CD14-positive monocyte (primary cell): ENCODE measurements at regions not wholly inside any gene's neighbourhood (a gene's known extent, or its start where the extent isn't known, plus 50 kb on each side); places are given as distances from the start of the nearest gene placed in this dataset.

ENCODE experiments used
- DNase-seq, 3 donors: peaks; one replicate each; pipeline ENCODE4 v3.0.0-alpha.2; 2011 to 2022
- H2AFZ ChIP-seq: 2 replicates; pipeline ENCODE4 v1.6.0; 2012; ENCODE audit warnings: mild to moderate bottlenecking, low read depth, low read length, inconsistent platforms; ENCODE audit not compliant: insufficient read depth, poor library complexity, severe bottlenecking
- H3K27ac ChIP-seq, 2 donors: 1 replicate in 1 of 2; 2 replicates in 1 of 2; pipeline ENCODE4 v1.5.1; 2012 to 2013; ENCODE audit warnings: low read length in 2 of 2, control low read depth in 1 of 2, inconsistent platforms in 1 of 2, low read depth in 1 of 2, mild to moderate bottlenecking in 1 of 2
- H3K27me3 ChIP-seq, 2 donors: one replicate each; pipeline versions ENCODE4 v1.6.0 to v1.6.1; 2011 to 2013; ENCODE audit warnings: low read length in 2 of 2; ENCODE audit not compliant: control insufficient read depth in 2 of 2, insufficient read depth in 2 of 2
- H3K36me3 ChIP-seq, 2 donors: replicated peaks in 1 of 2; 1 replicate in 1 of 2; 2 replicates in 1 of 2; pipeline versions ENCODE4 v1.5.1 to v1.6.1; 2012 to 2013; ENCODE audit warnings: low read length in 2 of 2, control low read depth in 1 of 2, inconsistent platforms in 1 of 2, mild to moderate bottlenecking in 1 of 2; ENCODE audit not compliant: insufficient read depth in 2 of 2, control insufficient read depth in 1 of 2
- H3K4me1 ChIP-seq, 2 donors: 1 replicate in 1 of 2; 2 replicates in 1 of 2; pipeline versions ENCODE4 v1.5.1 to v1.6.1; 2012 to 2013; ENCODE audit warnings: low read length in 2 of 2, control low read depth in 1 of 2, inconsistent platforms in 1 of 2, mild to moderate bottlenecking in 1 of 2, moderate library complexity in 1 of 2; ENCODE audit not compliant: insufficient read depth in 2 of 2, control insufficient read depth in 1 of 2
- H3K4me2 ChIP-seq: replicated peaks from 2 replicates; pipeline ENCODE3; 2012; ENCODE audit warnings: low read length, moderate library complexity, mild to moderate bottlenecking; ENCODE audit not compliant: poor library complexity, severe bottlenecking; ENCODE audit errors: extremely low read depth
- H3K4me3 ChIP-seq, 3 experiments: fragments of 200-600 bp in 1 of 3; sonication (generic) in 1 of 3; replicated peaks in 1 of 3; 1 replicate in 2 of 3; 2 replicates in 1 of 3; pipeline ENCODE4 v1.5.1; 2011 to 2013; ENCODE audit warnings: low read length in 3 of 3, mild to moderate bottlenecking in 3 of 3, control low read depth in 2 of 3, low read depth in 2 of 3, inconsistent platforms in 1 of 3, moderate library complexity in 1 of 3
- H3K79me2 ChIP-seq: 2 replicates; pipeline ENCODE4 v1.6.0; 2012; ENCODE audit warnings: mild to moderate bottlenecking, control low read depth, inconsistent platforms, low read length, moderate library complexity; ENCODE audit not compliant: insufficient read depth
- H3K9ac ChIP-seq: 2 replicates; pipeline ENCODE4 v1.6.0; 2017; ENCODE audit warnings: low read length, mild to moderate bottlenecking; ENCODE audit not compliant: insufficient read depth, poor library complexity, severe bottlenecking
- H3K9me3 ChIP-seq, 2 donors: replicated peaks in 1 of 2; 1 replicate in 1 of 2; 2 replicates in 1 of 2; pipeline versions ENCODE4 v1.5.1 to v1.6.1; 2012 to 2013; ENCODE audit warnings: low read length in 2 of 2, control low read depth in 1 of 2; ENCODE audit not compliant: control insufficient read depth in 1 of 2, insufficient read depth in 1 of 2
- H4K20me1 ChIP-seq: 2 replicates; pipeline ENCODE4 v1.6.0; 2012; ENCODE audit warnings: mild to moderate bottlenecking, low read length, control low read depth, moderate library complexity; ENCODE audit not compliant: insufficient read depth
- H3K27ac Mint-ChIP-seq, 7 donors: one replicate each; pipeline ENCODE4 v1.8.0; 2020; ENCODE audit warnings: mild to moderate bottlenecking in 7 of 7, mixed read lengths in 7 of 7, moderate library complexity in 6 of 7, inconsistent platforms in 2 of 7
- H3K27me3 Mint-ChIP-seq, 3 donors: one replicate each; pipeline ENCODE4 v1.8.0; 2021 to 2022; ENCODE audit warnings: low read depth in 3 of 3, mild to moderate bottlenecking in 3 of 3, mixed read lengths in 3 of 3, moderate library complexity in 3 of 3, inconsistent platforms in 1 of 3
- H3K36me3 Mint-ChIP-seq, 2 donors: one replicate each; pipeline ENCODE4 v1.8.0; 2020; ENCODE audit warnings: mixed read lengths in 2 of 2, inconsistent platforms in 1 of 2, mild to moderate bottlenecking in 1 of 2
- H3K4me1 Mint-ChIP-seq: one replicate; pipeline ENCODE4 v1.8.0; 2020; ENCODE audit warnings: mild to moderate bottlenecking, mixed read lengths
- H3K4me3 Mint-ChIP-seq, 2 donors: one replicate each; pipeline ENCODE4 v1.8.0; 2020; ENCODE audit warnings: mild to moderate bottlenecking in 2 of 2, mixed read lengths in 2 of 2, moderate library complexity in 1 of 2
- H3K9me3 Mint-ChIP-seq, 7 donors: one replicate each; pipeline ENCODE4 v1.8.0; 2020 to 2022; ENCODE audit warnings: mixed read lengths in 7 of 7, mild to moderate bottlenecking in 6 of 7, moderate library complexity in 6 of 7, inconsistent platforms in 2 of 7
- WGBS: methylation state at CpG from one replicate; pipeline ENCODE4 v1.1.5; 2013; ENCODE audit warnings: missing lambda C conversion rate; ENCODE audit not compliant: insufficient coverage; 5-methylcytosine and 5-hydroxymethylcytosine counted together
- intact Hi-C, 2 donors: fragments of 100-400 bp; cut with micrococcal nuclease; formaldehyde crosslinking; loops; one replicate each; pipeline versions ENCODE4 v1.15.0 to v1.15.1; 2023
- TF ChIP-seq, protein P1 (sequence below): fragments of 200-600 bp; IDR thresholded peaks from one replicate; pipeline ENCODE4 v1.8.0; 2022; ENCODE audit warnings: antibody characterized with exemption, mild to moderate bottlenecking

DNA sequence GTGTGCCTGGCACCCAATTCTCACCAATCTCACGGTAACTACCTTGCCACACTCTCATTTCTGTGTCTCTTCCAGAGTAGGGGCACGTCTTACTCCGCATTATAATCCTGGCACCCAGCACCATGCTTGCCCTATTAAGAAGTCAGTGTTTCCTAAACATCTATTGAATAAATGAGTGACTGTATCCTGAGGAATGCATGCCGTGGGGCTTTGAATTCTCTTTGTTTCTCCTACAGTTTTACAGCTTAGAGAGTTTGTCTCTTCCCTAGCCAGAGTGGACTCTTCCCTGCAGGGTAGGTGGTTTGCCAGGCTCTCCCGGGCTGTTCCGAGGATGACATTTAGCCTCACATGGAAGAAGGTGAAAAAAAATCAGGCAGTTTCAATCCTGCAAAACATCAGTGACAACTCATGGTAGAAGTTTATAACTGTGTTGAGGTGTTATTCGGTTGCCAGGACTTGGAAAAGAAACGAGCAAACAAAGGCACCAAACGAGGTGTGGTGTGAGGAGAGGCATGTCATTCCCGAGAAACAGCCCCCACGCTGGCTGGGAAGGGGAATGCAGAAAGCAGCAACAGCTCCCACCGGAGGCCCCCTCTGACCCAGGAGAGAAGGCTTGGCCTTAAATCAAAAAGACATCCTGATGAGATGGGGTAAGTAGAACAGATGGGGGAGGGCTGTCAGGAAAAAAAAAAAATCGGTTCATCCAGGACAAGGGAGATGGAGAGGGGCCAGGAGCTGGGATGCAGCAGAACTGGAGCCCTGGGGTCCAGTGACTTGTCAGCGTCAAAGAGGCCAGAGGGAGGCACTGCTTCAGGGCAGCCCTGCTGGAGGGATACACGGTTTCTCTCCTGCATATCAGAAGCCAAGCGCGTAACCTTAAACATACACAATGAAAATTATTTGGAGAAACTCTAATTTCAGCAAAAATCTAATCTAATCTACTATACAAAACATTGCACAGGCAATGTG is 168.4 kb upstream of the ARRDC4 start:
- Histone ChIP-seq H3K4me3 (no peak overlapping the region), H3K79me2 (no peaks in the 10 kb centered on the region), H2AFZ (no peak overlapping the region), H3K9me3 (no peaks in the 10 kb centered on the region), H4K20me1 (no peaks in the 10 kb centered on the region), H3K9ac (no peak overlapping the region), H3K4me2 (no peak overlapping the region), H3K27me3 (no peaks in the 10 kb centered on the region), H3K4me1 (no peaks in the 10 kb centered on the region), H3K27ac (no peak overlapping the region), H3K36me3 (no peaks in the 10 kb centered on the region)
- intact Hi-C loops, result no loop called here
- Mint-ChIP-seq H3K9me3 (peaks cover 0 to 3% (median 0%) of the 10 kb centered on the region in 7 donors), H3K27ac (peak overlapping the region in 1 of 7 donors; percentile 15), H3K36me3 (no peaks in the 10 kb centered on the region), H3K27me3 (no peaks in the 10 kb centered on the region), H3K4me3 (no peak overlapping the region), H3K4me1 (no peaks in the 10 kb centered on the region)
- 63% methylated on average over 6 of the region's 17 CpGs for WGBS
- TF ChIP-seq, protein P1, sequence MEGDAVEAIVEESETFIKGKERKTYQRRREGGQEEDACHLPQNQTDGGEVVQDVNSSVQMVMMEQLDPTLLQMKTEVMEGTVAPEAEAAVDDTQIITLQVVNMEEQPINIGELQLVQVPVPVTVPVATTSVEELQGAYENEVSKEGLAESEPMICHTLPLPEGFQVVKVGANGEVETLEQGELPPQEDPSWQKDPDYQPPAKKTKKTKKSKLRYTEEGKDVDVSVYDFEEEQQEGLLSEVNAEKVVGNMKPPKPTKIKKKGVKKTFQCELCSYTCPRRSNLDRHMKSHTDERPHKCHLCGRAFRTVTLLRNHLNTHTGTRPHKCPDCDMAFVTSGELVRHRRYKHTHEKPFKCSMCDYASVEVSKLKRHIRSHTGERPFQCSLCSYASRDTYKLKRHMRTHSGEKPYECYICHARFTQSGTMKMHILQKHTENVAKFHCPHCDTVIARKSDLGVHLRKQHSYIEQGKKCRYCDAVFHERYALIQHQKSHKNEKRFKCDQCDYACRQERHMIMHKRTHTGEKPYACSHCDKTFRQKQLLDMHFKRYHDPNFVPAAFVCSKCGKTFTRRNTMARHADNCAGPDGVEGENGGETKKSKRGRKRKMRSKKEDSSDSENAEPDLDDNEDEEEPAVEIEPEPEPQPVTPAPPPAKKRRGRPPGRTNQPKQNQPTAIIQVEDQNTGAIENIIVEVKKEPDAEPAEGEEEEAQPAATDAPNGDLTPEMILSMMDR, result no peak
- no peak for DNase-seq

DNA sequence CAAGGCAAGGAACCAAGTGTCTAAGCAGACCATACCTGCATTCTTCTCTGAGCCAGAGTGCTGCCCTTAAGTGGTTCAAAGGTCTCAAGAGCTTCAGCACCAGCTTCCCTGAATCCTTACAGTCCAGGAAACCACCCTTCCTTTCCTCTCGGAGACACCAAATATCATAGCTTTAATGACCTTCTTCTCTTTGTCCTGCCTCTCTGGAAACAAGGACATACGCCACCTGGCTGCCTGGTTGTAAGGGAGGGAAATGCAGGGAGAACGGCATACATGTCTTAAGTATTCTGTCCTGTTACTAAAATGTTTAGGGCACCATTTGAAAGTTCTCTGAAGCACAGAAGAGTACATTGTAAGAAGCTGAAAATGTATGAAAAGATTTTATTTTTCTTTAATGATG is 155.6 kb upstream of the ARRDC4 start:
- Mint-ChIP-seq H3K4me1 (no peaks in the 10 kb centered on the region), H3K4me3 (no peak overlapping the region), H3K27ac (no peak overlapping the region), H3K36me3 (no peaks in the 10 kb centered on the region), H3K9me3 (peaks cover 0 to 7% (median 2%) of the 10 kb centered on the region in 7 donors), H3K27me3 (peaks cover 0 to 2% (median 0%) of the 10 kb centered on the region in 3 donors)
- H3K79me2 ChIP-seq, result no peaks in the 10 kb centered on the region
- no CpG with 5 or more reads among the region's 3 CpGs for WGBS
- TF ChIP-seq, protein P1, result no peak
- H3K27me3 ChIP-seq, result no peaks in the 10 kb centered on the region
- H3K4me3 ChIP-seq, result no peak overlapping the region
- H2AFZ ChIP-seq, result no peak overlapping the region
- H3K9ac ChIP-seq, result no peak overlapping the region
- no peaks in the 10 kb centered on the region for H3K4me1 ChIP-seq
- no peak overlapping the region for H3K4me2 ChIP-seq
- H3K36me3 ChIP-seq, result no peaks in the 10 kb centered on the region
- intact Hi-C loops, result no loop called here
- H4K20me1 ChIP-seq, result no peaks in the 10 kb centered on the region
- peaks cover 0 to 3% of the 10 kb centered on the region in 2 donors for H3K9me3 ChIP-seq
- no peak overlapping the region for H3K27ac ChIP-seq
- no peak for DNase-seq
